HL-60 (cell line): ENCODE measurements at regions not wholly inside any gene's neighbourhood (a gene's known extent, or its start where the extent isn't known, plus 50 kb on each side); places are given as distances from the start of the nearest gene placed in this dataset.

ENCODE experiments used
- DNase-seq, 2 experiments: peaks; one replicate each; pipeline ENCODE4 v3.0.0-alpha.2; 2010 to 2020; ENCODE audit warnings: low read depth in 1 of 2, low spot score in 1 of 2
- H3K27ac ChIP-seq: fragments of 250-450 bp; sonication (Bioruptor Pico); replicated peaks from 2 replicates; pipeline ENCODE4 v1.5.1; 2020; ENCODE audit warnings: mild to moderate bottlenecking, moderate library complexity
- H3K27me3 ChIP-seq: fragments of 250-450 bp; sonication (Bioruptor Pico); 2 replicates; pipeline ENCODE4 v1.5.1; 2021; ENCODE audit warnings: mild to moderate bottlenecking, moderate library complexity; ENCODE audit not compliant: insufficient read depth, poor library complexity, severe bottlenecking
- H3K4me3 ChIP-seq: replicated peaks from 2 replicates; pipeline ENCODE4 v1.5.1; 2011; ENCODE audit warnings: mild to moderate bottlenecking, control low read depth, low read length; ENCODE audit not compliant: insufficient read depth
- CTCF ChIP-seq: IDR thresholded peaks from one replicate; pipeline ENCODE4 v1.5.1; 2011; ENCODE audit warnings: low read length, control low read depth, inconsistent platforms; ENCODE audit not compliant: insufficient read depth
- GABPA ChIP-seq: IDR thresholded peaks from 2 replicates; pipeline ENCODE4 v1.6.1; 2012; ENCODE audit warnings: low read depth
- POLR2AphosphoS5 ChIP-seq: IDR thresholded peaks from 2 replicates; pipeline ENCODE4 v1.6.1; 2012; ENCODE audit warnings: low read depth
- REST ChIP-seq: IDR thresholded peaks from 2 replicates; pipeline ENCODE4 v1.6.1; 2012; ENCODE audit warnings: low read depth; ENCODE audit not compliant: insufficient replicate concordance
- SPI1 ChIP-seq: IDR thresholded peaks from 2 replicates; pipeline ENCODE4 v1.6.1; 2012; ENCODE audit warnings: low read depth, mild to moderate bottlenecking, borderline replicate concordance

GRCh38 chr7:97285348-97285747 is 167.8 kb downstream of the SDHAF3 start:
- TF ChIP-seq SPI1 (no peak), REST (no peak), CTCF (no peak), GABPA (no peak), POLR2AphosphoS5 (no peak)
- H3K27me3 ChIP-seq: no peaks in the 10 kb centered on the region
- no peak overlapping the region for H3K27ac ChIP-seq
- H3K4me3 ChIP-seq: no peak overlapping the region
- DNase-seq: no peak

GRCh38 chr7:97293031-97293430 is 175.5 kb downstream of the SDHAF3 start:
- Histone ChIP-seq H3K27ac (no peak overlapping the region), H3K4me3 (no peak overlapping the region), H3K27me3 (no peaks in the 10 kb centered on the region)
- no peak for DNase-seq
- TF ChIP-seq SPI1 (no peak), GABPA (no peak), CTCF (no peak), POLR2AphosphoS5 (no peak), REST (no peak)

GRCh38 chr7:97298561-97298960 is 181.1 kb downstream of the SDHAF3 start:
- TF ChIP-seq SPI1 (no peak), POLR2AphosphoS5 (no peak), GABPA (no peak), REST (no peak), CTCF (no peak)
- Histone ChIP-seq H3K27ac (no peak overlapping the region), H3K4me3 (no peak overlapping the region), H3K27me3 (no peaks in the 10 kb centered on the region)
- DNase-seq: no peak
